ENCODE measurements at regions not wholly inside any gene's neighbourhood (a gene's known extent, or its start where the extent isn't known, plus 50 kb on each side); places are given as distances from the start of the nearest gene placed in this dataset.

DNA sequence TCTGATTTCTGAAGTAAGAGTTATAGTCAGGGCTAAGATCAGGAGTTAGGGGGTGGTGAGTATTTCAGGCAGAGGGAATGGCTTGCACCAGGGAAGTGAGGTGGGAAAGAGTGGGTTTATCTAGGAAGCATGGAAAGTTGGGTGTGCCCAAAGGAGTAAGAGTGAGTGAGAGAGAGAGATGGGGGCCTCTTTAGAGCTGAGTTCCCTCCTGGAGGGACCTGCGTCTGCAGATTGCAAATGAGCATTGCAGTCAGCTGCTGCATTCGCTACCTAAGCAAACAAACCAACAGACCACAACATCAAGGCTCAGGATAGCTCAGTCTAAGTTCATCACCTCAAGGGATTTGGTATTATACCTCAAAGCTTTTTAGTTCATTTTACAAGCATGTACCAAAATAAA is 405.8 kb downstream of the FGF9 start:
- no peak overlapping the region for H3K4ac ChIP-seq (ENCODE audit: low read depth, low read length)
- H3K36me3 ChIP-seq (ENCODE audit: control insufficient read depth, insufficient read depth, low read length) = no peaks in the 10 kb centered on the region
- no peaks in the 10 kb centered on the region for H3K4me1 ChIP-seq (ENCODE audit: control insufficient read depth, low read depth, low read length)
- H3K18ac ChIP-seq (ENCODE audit: low read length) = no peak overlapping the region
- H3K4me3 ChIP-seq (ENCODE audit: low read length) = no peak overlapping the region
- WGBS (ENCODE audit: extremely low coverage, insufficient coverage, low lambda C conversion rate) = no CpG with 5 or more reads among the region's 2 CpGs
- no peak overlapping the region for H4K5ac ChIP-seq (ENCODE audit: low read length)
- DNase-seq = no peak
- H3K9ac ChIP-seq (ENCODE audit: low read length) = no peak overlapping the region
- H2BK15ac ChIP-seq (replicated peaks; ENCODE audit: low read depth) = no peak overlapping the region
- H2BK5ac ChIP-seq (ENCODE audit: low read length) = no peak overlapping the region
- no peak overlapping the region for H3K27ac ChIP-seq (ENCODE audit: low read depth, low read length)
- H4K8ac ChIP-seq (ENCODE audit: low read depth, low read length) = no peak overlapping the region
- no peak overlapping the region for H2BK120ac ChIP-seq (ENCODE audit: low read depth, low read length)
- no peak overlapping the region for H3K23ac ChIP-seq (ENCODE audit: low read length)
- H3K79me1 ChIP-seq (ENCODE audit: low read length) = no peaks in the 10 kb centered on the region
- H3K27me3 ChIP-seq (ENCODE audit: insufficient read depth, low read length, poor library complexity) = no peaks in the 10 kb centered on the region
- H3K79me2 ChIP-seq (ENCODE audit: control insufficient read depth, insufficient read depth, low read length) = no peaks in the 10 kb centered on the region
- no peak overlapping the region for H3K56ac ChIP-seq (ENCODE audit: low read length)
- no peak overlapping the region for H3K4me2 ChIP-seq (ENCODE audit: low read length)
- H2AK5ac ChIP-seq (ENCODE audit: low read length) = no peak overlapping the region

DNA sequence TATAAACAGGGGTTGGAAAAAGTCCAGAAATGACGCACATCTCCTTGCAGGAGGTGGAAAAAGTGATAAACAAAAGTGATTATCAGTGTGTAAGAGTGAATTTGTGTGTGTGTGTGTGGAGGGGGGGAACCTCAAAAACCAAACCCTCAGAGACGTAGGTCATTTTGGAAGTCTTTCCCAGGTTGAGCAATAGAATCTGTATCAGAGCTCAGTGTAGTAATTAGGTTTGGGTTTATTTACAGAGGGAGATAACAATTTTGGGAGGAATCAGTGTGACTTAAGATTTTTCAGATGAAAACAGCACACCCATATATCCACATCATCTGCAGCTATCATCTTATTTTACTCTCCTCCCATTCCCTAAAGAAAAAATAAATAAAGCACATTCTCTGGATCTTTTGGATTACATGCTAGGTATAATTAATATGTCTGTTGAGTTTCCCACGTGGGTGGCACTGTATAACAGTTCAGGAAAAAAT is 406.4 kb downstream of the FGF9 start:
- Histone ChIP-seq H3K36me3 (ENCODE audit: control insufficient read depth, insufficient read depth, low read length) (no peaks in the 10 kb centered on the region), H3K4me3 (ENCODE audit: low read length) (no peak overlapping the region), H2BK120ac (ENCODE audit: low read depth, low read length) (no peak overlapping the region), H3K27ac (ENCODE audit: low read depth, low read length) (no peak overlapping the region), H3K9ac (ENCODE audit: low read length) (no peak overlapping the region), H2BK5ac (ENCODE audit: low read length) (no peak overlapping the region), H2BK15ac (replicated peaks; ENCODE audit: low read depth) (no peak overlapping the region), H4K5ac (ENCODE audit: low read length) (no peak overlapping the region), H2AK5ac (ENCODE audit: low read length) (no peak overlapping the region), H3K4me1 (ENCODE audit: control insufficient read depth, low read depth, low read length) (no peaks in the 10 kb centered on the region), H3K27me3 (ENCODE audit: insufficient read depth, low read length, poor library complexity) (no peaks in the 10 kb centered on the region), H3K18ac (ENCODE audit: low read length) (no peak overlapping the region), H3K79me1 (ENCODE audit: low read length) (no peaks in the 10 kb centered on the region), H4K8ac (ENCODE audit: low read depth, low read length) (no peak overlapping the region), H3K23ac (ENCODE audit: low read length) (no peak overlapping the region), H3K79me2 (ENCODE audit: control insufficient read depth, insufficient read depth, low read length) (no peaks in the 10 kb centered on the region), H3K4me2 (ENCODE audit: low read length) (no peak overlapping the region), H3K4ac (ENCODE audit: low read depth, low read length) (no peak overlapping the region), H3K56ac (ENCODE audit: low read length) (no peak overlapping the region)
- WGBS (ENCODE audit: extremely low coverage, insufficient coverage, low lambda C conversion rate) = no CpG with 5 or more reads among the region's 3 CpGs
- DNase-seq = no peak

DNA sequence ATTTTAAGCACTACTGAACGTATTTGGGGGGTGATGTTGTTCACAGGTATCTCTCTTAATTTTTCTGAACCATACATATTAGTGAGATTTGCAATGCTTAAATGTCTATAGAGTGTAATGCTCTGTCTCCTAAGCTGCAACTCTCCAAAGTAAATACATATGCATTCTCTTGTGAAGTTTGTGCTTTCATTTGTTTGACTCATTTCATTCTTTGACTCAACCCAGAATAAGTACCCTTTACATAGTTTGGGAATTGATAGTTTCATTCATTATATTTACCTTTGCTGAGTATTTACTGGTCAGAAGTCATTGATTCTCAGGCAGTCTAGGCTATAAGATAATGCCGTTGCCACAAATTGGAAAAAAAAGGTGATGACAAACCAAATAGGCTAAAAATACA is 406.9 kb downstream of the FGF9 start:
- Histone ChIP-seq H3K4ac (ENCODE audit: low read depth, low read length) (no peak overlapping the region), H4K5ac (ENCODE audit: low read length) (no peak overlapping the region), H2BK5ac (ENCODE audit: low read length) (no peak overlapping the region), H3K4me2 (ENCODE audit: low read length) (no peak overlapping the region), H3K4me1 (ENCODE audit: control insufficient read depth, low read depth, low read length) (no peaks in the 10 kb centered on the region), H3K18ac (ENCODE audit: low read length) (no peak overlapping the region), H3K23ac (ENCODE audit: low read length) (no peak overlapping the region), H3K56ac (ENCODE audit: low read length) (no peak overlapping the region), H3K27ac (ENCODE audit: low read depth, low read length) (no peak overlapping the region), H3K4me3 (ENCODE audit: low read length) (no peak overlapping the region), H3K79me1 (ENCODE audit: low read length) (no peaks in the 10 kb centered on the region), H4K8ac (ENCODE audit: low read depth, low read length) (no peak overlapping the region), H3K36me3 (ENCODE audit: control insufficient read depth, insufficient read depth, low read length) (no peaks in the 10 kb centered on the region), H2BK15ac (replicated peaks; ENCODE audit: low read depth) (no peak overlapping the region), H2BK120ac (ENCODE audit: low read depth, low read length) (no peak overlapping the region), H3K9ac (ENCODE audit: low read length) (no peak overlapping the region), H2AK5ac (ENCODE audit: low read length) (no peak overlapping the region), H3K79me2 (ENCODE audit: control insufficient read depth, insufficient read depth, low read length) (no peaks in the 10 kb centered on the region), H3K27me3 (ENCODE audit: insufficient read depth, low read length, poor library complexity) (no peaks in the 10 kb centered on the region)
- no peak for DNase-seq
- no CpG with 5 or more reads among the region's 2 CpGs for WGBS (ENCODE audit: extremely low coverage, insufficient coverage, low lambda C conversion rate)

DNA sequence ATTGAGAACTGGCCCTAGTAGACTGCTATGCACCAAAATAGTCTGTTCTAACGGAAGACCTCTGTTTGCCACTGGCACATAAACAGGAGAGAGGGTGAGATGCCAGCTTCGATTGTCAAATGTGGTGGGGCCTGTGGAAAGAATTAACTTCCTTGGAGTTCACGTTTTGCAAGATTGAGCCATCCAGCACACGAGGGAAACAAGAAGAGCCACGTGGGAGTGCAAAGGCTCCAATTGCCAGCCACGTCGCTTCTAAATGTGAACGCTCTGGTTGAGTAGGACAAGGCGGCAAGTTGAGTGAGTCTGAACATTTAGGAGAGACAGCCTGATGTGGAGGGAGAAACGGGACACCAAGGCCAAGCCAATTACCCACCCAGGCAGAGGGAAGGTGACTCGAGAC is 409.1 kb downstream of the FGF9 start:
- H2BK15ac ChIP-seq (replicated peaks; ENCODE audit: low read depth) = no peak overlapping the region
- DNase-seq = no peak
- no peak overlapping the region for H2AK5ac ChIP-seq (ENCODE audit: low read length)
- H3K4ac ChIP-seq (ENCODE audit: low read depth, low read length) = no peak overlapping the region
- no peak overlapping the region for H4K5ac ChIP-seq (ENCODE audit: low read length)
- no peak overlapping the region for H3K27ac ChIP-seq (ENCODE audit: low read depth, low read length)
- H2BK120ac ChIP-seq (ENCODE audit: low read depth, low read length) = no peak overlapping the region
- H3K4me3 ChIP-seq (ENCODE audit: low read length) = no peak overlapping the region
- H3K79me1 ChIP-seq (ENCODE audit: low read length) = no peaks in the 10 kb centered on the region
- H3K4me1 ChIP-seq (ENCODE audit: control insufficient read depth, low read depth, low read length) = no peaks in the 10 kb centered on the region
- H3K4me2 ChIP-seq (ENCODE audit: low read length) = no peak overlapping the region
- H4K8ac ChIP-seq (ENCODE audit: low read depth, low read length) = no peak overlapping the region
- WGBS (ENCODE audit: extremely low coverage, insufficient coverage, low lambda C conversion rate) = no CpG with 5 or more reads among the region's 11 CpGs
- H3K18ac ChIP-seq (ENCODE audit: low read length) = no peak overlapping the region
- no peaks in the 10 kb centered on the region for H3K36me3 ChIP-seq (ENCODE audit: control insufficient read depth, insufficient read depth, low read length)
- H3K56ac ChIP-seq (ENCODE audit: low read length) = no peak overlapping the region
- H3K9ac ChIP-seq (ENCODE audit: low read length) = no peak overlapping the region
- H3K79me2 ChIP-seq (ENCODE audit: control insufficient read depth, insufficient read depth, low read length) = no peaks in the 10 kb centered on the region
- H2BK5ac ChIP-seq (ENCODE audit: low read length) = no peak overlapping the region
- H3K23ac ChIP-seq (ENCODE audit: low read length) = no peak overlapping the region
- no peaks in the 10 kb centered on the region for H3K27me3 ChIP-seq (ENCODE audit: insufficient read depth, low read length, poor library complexity)

DNA sequence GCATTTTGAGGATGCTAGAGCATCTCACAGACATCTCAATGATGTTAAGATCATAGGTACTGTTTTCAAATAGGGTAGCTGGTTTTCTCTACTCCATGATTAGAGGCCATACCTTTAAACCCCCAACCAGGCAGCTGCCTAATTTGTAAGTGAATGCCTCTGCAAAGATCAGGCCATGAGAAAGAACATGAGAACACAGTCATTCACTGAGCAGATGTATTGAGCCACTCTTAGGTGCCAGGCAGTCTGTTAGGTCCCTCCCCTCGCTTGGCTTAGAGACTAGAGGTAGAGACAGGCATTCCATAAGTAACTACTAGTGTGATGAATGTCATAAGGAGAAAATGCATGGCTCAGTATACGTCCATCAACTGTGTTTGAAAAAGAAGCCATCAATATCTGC is 410.0 kb downstream of the FGF9 start:
- no peak for DNase-seq
- Histone ChIP-seq H3K18ac (ENCODE audit: low read length) (no peak overlapping the region), H3K4me2 (ENCODE audit: low read length) (no peak overlapping the region), H3K9ac (ENCODE audit: low read length) (no peak overlapping the region), H3K79me2 (ENCODE audit: control insufficient read depth, insufficient read depth, low read length) (no peaks in the 10 kb centered on the region), H4K5ac (ENCODE audit: low read length) (no peak overlapping the region), H2BK15ac (replicated peaks; ENCODE audit: low read depth) (no peak overlapping the region), H3K27me3 (ENCODE audit: insufficient read depth, low read length, poor library complexity) (no peaks in the 10 kb centered on the region), H3K23ac (ENCODE audit: low read length) (no peak overlapping the region), H2BK5ac (ENCODE audit: low read length) (no peak overlapping the region), H2AK5ac (ENCODE audit: low read length) (no peak overlapping the region), H3K56ac (ENCODE audit: low read length) (no peak overlapping the region), H2BK120ac (ENCODE audit: low read depth, low read length) (no peak overlapping the region), H4K8ac (ENCODE audit: low read depth, low read length) (no peak overlapping the region), H3K36me3 (ENCODE audit: control insufficient read depth, insufficient read depth, low read length) (no peaks in the 10 kb centered on the region), H3K27ac (ENCODE audit: low read depth, low read length) (no peak overlapping the region), H3K4me3 (ENCODE audit: low read length) (no peak overlapping the region), H3K4me1 (ENCODE audit: control insufficient read depth, low read depth, low read length) (no peaks in the 10 kb centered on the region), H3K79me1 (ENCODE audit: low read length) (no peaks in the 10 kb centered on the region), H3K4ac (ENCODE audit: low read depth, low read length) (no peak overlapping the region)
- WGBS (ENCODE audit: extremely low coverage, insufficient coverage, low lambda C conversion rate) = no CpG with 5 or more reads among the region's 2 CpGs

DNA sequence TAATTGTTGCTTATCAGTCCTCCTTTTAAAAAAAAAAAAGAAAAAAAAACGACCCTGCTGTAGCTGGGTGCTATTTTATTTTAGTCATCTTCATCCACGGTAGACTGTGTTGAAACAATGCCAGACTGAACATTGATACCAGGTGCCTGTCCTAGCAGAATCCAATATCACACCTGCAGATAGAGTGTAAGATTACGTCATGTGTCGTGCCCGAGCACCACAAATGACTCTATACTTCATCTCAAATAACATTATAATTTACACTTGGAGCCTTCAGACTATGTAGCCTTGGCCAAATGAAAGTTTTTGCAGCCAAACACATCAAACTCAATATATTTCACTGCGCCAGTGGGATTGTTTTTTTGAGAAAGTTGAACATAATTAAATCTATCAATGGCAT is 410.6 kb downstream of the FGF9 start:
- no peak overlapping the region for H4K8ac ChIP-seq (ENCODE audit: low read depth, low read length)
- WGBS (ENCODE audit: extremely low coverage, insufficient coverage, low lambda C conversion rate) = no CpG with 5 or more reads among the region's 6 CpGs
- no peak overlapping the region for H2BK5ac ChIP-seq (ENCODE audit: low read length)
- no peak overlapping the region for H3K4me2 ChIP-seq (ENCODE audit: low read length)
- no peak overlapping the region for H2BK15ac ChIP-seq (replicated peaks; ENCODE audit: low read depth)
- no peaks in the 10 kb centered on the region for H3K27me3 ChIP-seq (ENCODE audit: insufficient read depth, low read length, poor library complexity)
- no peak overlapping the region for H2AK5ac ChIP-seq (ENCODE audit: low read length)
- H3K56ac ChIP-seq (ENCODE audit: low read length) = no peak overlapping the region
- no peak overlapping the region for H3K27ac ChIP-seq (ENCODE audit: low read depth, low read length)
- H3K4me3 ChIP-seq (ENCODE audit: low read length) = no peak overlapping the region
- no peak overlapping the region for H2BK120ac ChIP-seq (ENCODE audit: low read depth, low read length)
- no peak overlapping the region for H3K4ac ChIP-seq (ENCODE audit: low read depth, low read length)
- H4K5ac ChIP-seq (ENCODE audit: low read length) = no peak overlapping the region
- H3K36me3 ChIP-seq (ENCODE audit: control insufficient read depth, insufficient read depth, low read length) = no peaks in the 10 kb centered on the region
- no peaks in the 10 kb centered on the region for H3K79me2 ChIP-seq (ENCODE audit: control insufficient read depth, insufficient read depth, low read length)
- no peak overlapping the region for H3K23ac ChIP-seq (ENCODE audit: low read length)
- H3K4me1 ChIP-seq (ENCODE audit: control insufficient read depth, low read depth, low read length) = no peaks in the 10 kb centered on the region
- H3K18ac ChIP-seq (ENCODE audit: low read length) = no peak overlapping the region
- no peak for DNase-seq
- H3K79me1 ChIP-seq (ENCODE audit: low read length) = no peaks in the 10 kb centered on the region
- H3K9ac ChIP-seq (ENCODE audit: low read length) = no peak overlapping the region
